MM.1S (cell line): ENCODE measurements at regions not wholly inside any gene's neighbourhood (a gene's known extent, or its start where the extent isn't known, plus 50 kb on each side); places are given as distances from the start of the nearest gene placed in this dataset.

ENCODE experiments used
- DNase-seq: peaks from one replicate; pipeline ENCODE4 v3.0.0-alpha.2; 2015
- H2AFZ ChIP-seq: fragments of 300-600 bp; sonication (generic); 2 replicates; pipeline ENCODE4 v1.6.0; 2016; ENCODE audit warnings: antibody characterized with exemption, low read length
- H3F3A ChIP-seq: fragments of 300-600 bp; sonication (generic); 2 replicates; pipeline ENCODE4 v1.6.1; 2016; ENCODE audit warnings: mild to moderate bottlenecking, antibody characterized with exemption, low read length, moderate library complexity, mixed read lengths; ENCODE audit not compliant: insufficient read depth
- H3K27ac ChIP-seq: fragments of 300-600 bp; sonication (generic); 2 replicates; pipeline ENCODE4 v1.5.1; 2016; ENCODE audit warnings: mild to moderate bottlenecking, low read length
- H3K27me3 ChIP-seq: fragments of 300-600 bp; sonication (generic); replicated peaks from 2 replicates; pipeline ENCODE4 v1.6.0; 2016; ENCODE audit warnings: low read length; ENCODE audit not compliant: insufficient read depth
- H3K36me3 ChIP-seq: fragments of 300-600 bp; sonication (generic); replicated peaks from 2 replicates; pipeline ENCODE4 v1.6.1; 2016; ENCODE audit warnings: mild to moderate bottlenecking, low read length, mixed read lengths; ENCODE audit not compliant: insufficient read depth
- H3K4me1 ChIP-seq: fragments of 300-600 bp; sonication (generic); 2 replicates; pipeline ENCODE4 v1.6.1; 2016; ENCODE audit warnings: low read length, mixed read lengths
- H3K4me2 ChIP-seq: fragments of 300-600 bp; sonication (generic); 2 replicates; pipeline ENCODE4 v1.6.0; 2016; ENCODE audit warnings: low read depth, low read length
- H3K4me3 ChIP-seq: fragments of 300-600 bp; sonication (generic); 2 replicates; pipeline ENCODE4 v1.5.1; 2016; ENCODE audit warnings: low read length, mixed read lengths
- H3K79me2 ChIP-seq: fragments of 300-600 bp; sonication (generic); 2 replicates; pipeline ENCODE4 v1.6.1; 2016; ENCODE audit warnings: mixed run types, low read length, mixed read lengths
- H3K9ac ChIP-seq: fragments of 300-600 bp; sonication (generic); 2 replicates; pipeline ENCODE4 v1.6.1; 2016; ENCODE audit warnings: low read length, mixed read lengths
- H3K9me2 ChIP-seq: fragments of 300-600 bp; sonication (generic); replicated peaks from 2 replicates; pipeline ENCODE4 v1.6.1; 2016; ENCODE audit warnings: mild to moderate bottlenecking, low read length, mixed read lengths; ENCODE audit not compliant: insufficient read depth
- H3K9me3 ChIP-seq: fragments of 300-600 bp; sonication (generic); replicated peaks from 2 replicates; pipeline ENCODE4 v1.6.1; 2016; ENCODE audit warnings: mild to moderate bottlenecking, low read length, mixed read lengths; ENCODE audit not compliant: insufficient read depth
- H4K20me1 ChIP-seq: fragments of 300-600 bp; sonication (generic); 2 replicates; pipeline ENCODE4 v1.6.1; 2016; ENCODE audit warnings: mild to moderate bottlenecking, low read length, moderate library complexity, mixed read lengths; ENCODE audit not compliant: insufficient read depth
- CTCF ChIP-seq: fragments of 300-600 bp; sonication (generic); IDR thresholded peaks from 2 replicates; pipeline ENCODE4 v1.5.1; 2016; ENCODE audit warnings: antibody characterized with exemption, low read length, mixed read lengths
- EZH2 ChIP-seq: fragments of 300-600 bp; sonication (generic); optimal IDR thresholded peaks from 2 replicates; pipeline ENCODE3; 2017; ENCODE audit warnings: low read depth, mild to moderate bottlenecking, antibody characterized with exemption, low read length, mixed read lengths
- EZH2phosphoT487 ChIP-seq: fragments of 300-600 bp; sonication (generic); IDR thresholded peaks from 2 replicates; pipeline ENCODE4 v1.6.1; 2018; ENCODE audit warnings: antibody characterized with exemption, low read length

- no peaks in the 10 kb centered on the region for H3K36me3 ChIP-seq
- H3K9me2 ChIP-seq = no peaks in the 10 kb centered on the region
- H3K9me3 ChIP-seq = no peaks in the 10 kb centered on the region
- H3K9ac ChIP-seq = no peak overlapping the region
- H3F3A ChIP-seq = no peaks in the 10 kb centered on the region
- no peak for TF ChIP-seq EZH2phosphoT487
- TF ChIP-seq EZH2 = no peak
- no peak for TF ChIP-seq CTCF
- no peak overlapping the region for H3K27ac ChIP-seq
- H3K4me1 ChIP-seq = no peaks in the 10 kb centered on the region
- no peak overlapping the region for H3K4me2 ChIP-seq
- no peak overlapping the region for H3K4me3 ChIP-seq
- DNase-seq = no peak
- no peaks in the 10 kb centered on the region for H3K79me2 ChIP-seq
- H4K20me1 ChIP-seq = no peaks in the 10 kb centered on the region
- H2AFZ ChIP-seq = no peak overlapping the region
- peaks cover 6% of the 10 kb centered on the region; the same call in 1 of the 2 replicates for H3K27me3 ChIP-seq
Observed at GRCh38 chr11:116533186-116533825, 239.5 kb downstream of the BUD13 start.

DNA sequence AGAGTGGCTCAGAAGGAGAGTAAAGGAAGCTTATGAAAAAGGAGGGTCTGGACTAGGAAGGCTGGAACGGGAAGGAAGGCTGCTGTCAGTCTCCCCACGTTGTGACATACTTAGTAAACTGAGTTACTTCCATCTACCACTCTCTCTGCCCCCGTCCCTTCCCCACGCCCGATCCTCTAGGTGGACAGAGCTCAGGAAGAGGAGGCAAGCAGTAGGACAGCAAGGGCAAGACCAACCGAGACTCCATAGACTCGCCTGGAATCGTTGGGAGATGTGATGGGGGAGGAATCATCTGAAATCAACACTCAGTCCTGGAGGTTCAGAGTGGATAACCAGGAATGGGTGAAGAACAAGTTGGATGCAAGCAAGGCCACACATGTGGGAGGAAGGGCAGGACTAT is 240.7 kb downstream of the BUD13 start:
- Histone ChIP-seq H3K4me3 (no peak overlapping the region), H3K27ac (no peak overlapping the region), H3K79me2 (no peaks in the 10 kb centered on the region), H3K36me3 (no peaks in the 10 kb centered on the region), H2AFZ (no peak overlapping the region), H3K9me2 (no peaks in the 10 kb centered on the region), H4K20me1 (no peaks in the 10 kb centered on the region), H3F3A (no peaks in the 10 kb centered on the region), H3K4me1 (no peaks in the 10 kb centered on the region), H3K9me3 (no peaks in the 10 kb centered on the region), H3K9ac (no peak overlapping the region), H3K27me3 (peaks cover 6% of the 10 kb centered on the region; the same call in 1 of the 2 replicates), H3K4me2 (no peak overlapping the region)
- no peak for TF ChIP-seq EZH2phosphoT487
- no peak for TF ChIP-seq CTCF
- no peak for TF ChIP-seq EZH2
- DNase-seq = no peak

DNA sequence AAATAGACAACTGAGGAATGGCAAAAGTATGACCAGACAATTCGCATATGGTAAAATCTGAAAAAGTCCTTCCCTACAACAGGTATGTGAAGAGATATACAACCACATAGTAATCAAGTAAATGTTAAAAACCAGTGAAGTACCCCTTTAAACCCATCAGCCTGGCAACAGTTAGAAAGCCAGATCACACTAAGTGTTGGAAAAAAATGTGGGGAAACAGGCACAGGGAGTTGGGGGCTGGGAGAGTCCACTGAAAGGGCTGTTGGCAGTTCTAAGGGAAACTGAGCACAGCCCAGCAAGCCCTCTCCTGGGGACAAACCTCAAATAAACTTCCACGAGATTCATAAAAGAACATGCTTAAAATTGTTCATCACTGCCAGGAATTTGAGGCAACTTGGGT is 242.1 kb downstream of the BUD13 start:
- Histone ChIP-seq H3K27ac (no peak overlapping the region), H3K4me3 (no peak overlapping the region), H3K4me1 (no peaks in the 10 kb centered on the region), H3K9me3 (no peaks in the 10 kb centered on the region), H2AFZ (no peak overlapping the region), H3K79me2 (no peaks in the 10 kb centered on the region), H3K4me2 (no peak overlapping the region), H3K27me3 (peaks cover 6% of the 10 kb centered on the region; the same call in 1 of the 2 replicates), H3K9ac (no peak overlapping the region), H3K36me3 (no peaks in the 10 kb centered on the region), H3F3A (no peaks in the 10 kb centered on the region), H4K20me1 (no peaks in the 10 kb centered on the region), H3K9me2 (no peaks in the 10 kb centered on the region)
- no peak for TF ChIP-seq EZH2phosphoT487
- no peak for TF ChIP-seq CTCF
- no peak for DNase-seq
